A549 (cell line): ENCODE measurements at regions not wholly inside any gene's neighbourhood (a gene's known extent, or its start where the extent isn't known, plus 50 kb on each side); places are given as distances from the start of the nearest gene placed in this dataset.

ENCODE experiments used
- CBX2 ChIP-seq: fragments of 200-600 bp; sonication (generic); IDR thresholded peaks from 2 replicates; pipeline ENCODE4 v1.6.1; 2016; ENCODE audit warnings: low read depth, mild to moderate bottlenecking, borderline replicate concordance
- EP300 ChIP-seq, 2 experiments: fragments of >200 bp; sonication (Bioruptor Twin); formaldehyde crosslinking; IDR thresholded peaks; 2 replicates in 1 of 2; 3 replicates in 1 of 2; pipeline ENCODE4 v1.6.1; 2016 to 2017
- JUNB ChIP-seq: fragments of >200 bp; sonication (Bioruptor Twin); formaldehyde crosslinking; IDR thresholded peaks from 2 replicates; pipeline ENCODE4 v1.6.1; 2016
- KDM1A ChIP-seq: fragments of 200-600 bp; sonication (generic); IDR thresholded peaks from 2 replicates; pipeline ENCODE4 v1.6.1; 2016; ENCODE audit warnings: low read depth, mild to moderate bottlenecking
- MAFK ChIP-seq: fragments of 450-650 bp; IDR thresholded peaks from 2 replicates; pipeline ENCODE4 v1.6.1; 2014; ENCODE audit not compliant: partially characterized antibody
- MYC ChIP-seq: IDR thresholded peaks from 2 replicates; pipeline ENCODE4 v1.6.1; 2012; ENCODE audit warnings: mild to moderate bottlenecking, inconsistent platforms, low read length, improper control_type of control experiment, borderline replicate concordance
- PHF8 ChIP-seq: fragments of 200-600 bp; sonication (generic); IDR thresholded peaks from 2 replicates; pipeline ENCODE4 v1.6.1; 2016; ENCODE audit warnings: low read depth, mild to moderate bottlenecking, antibody characterized with exemption, moderate library complexity, borderline replicate concordance
- POLR2A ChIP-seq: IDR thresholded peaks from 2 replicates; pipeline ENCODE4 v1.6.1; 2012; ENCODE audit warnings: mild to moderate bottlenecking, low read length
- TP53 ChIP-seq: fragments of 250-450 bp; sonication (Bioruptor Pico); IDR thresholded peaks from 2 replicates; pipeline ENCODE4 v1.5.0; 2021; ENCODE audit warnings: mild to moderate bottlenecking, moderate library complexity
- ZNF302 ChIP-seq: fragments of 250-450 bp; sonication (Bioruptor Pico); IDR thresholded peaks from 2 replicates; pipeline ENCODE4 v1.9.0; 2021; ENCODE audit warnings: inconsistent platforms, mild to moderate bottlenecking, moderate library complexity
- TF ChIP-seq, protein P1 (sequence below): IDR thresholded peaks from 2 replicates; pipeline ENCODE4 v1.6.1; 2012
- TF ChIP-seq, protein P2 (sequence below): fragments of >200 bp; sonication (Bioruptor Twin); formaldehyde crosslinking; IDR thresholded peaks from 3 replicates; pipeline ENCODE4 v1.5.1; 2016

DNA sequence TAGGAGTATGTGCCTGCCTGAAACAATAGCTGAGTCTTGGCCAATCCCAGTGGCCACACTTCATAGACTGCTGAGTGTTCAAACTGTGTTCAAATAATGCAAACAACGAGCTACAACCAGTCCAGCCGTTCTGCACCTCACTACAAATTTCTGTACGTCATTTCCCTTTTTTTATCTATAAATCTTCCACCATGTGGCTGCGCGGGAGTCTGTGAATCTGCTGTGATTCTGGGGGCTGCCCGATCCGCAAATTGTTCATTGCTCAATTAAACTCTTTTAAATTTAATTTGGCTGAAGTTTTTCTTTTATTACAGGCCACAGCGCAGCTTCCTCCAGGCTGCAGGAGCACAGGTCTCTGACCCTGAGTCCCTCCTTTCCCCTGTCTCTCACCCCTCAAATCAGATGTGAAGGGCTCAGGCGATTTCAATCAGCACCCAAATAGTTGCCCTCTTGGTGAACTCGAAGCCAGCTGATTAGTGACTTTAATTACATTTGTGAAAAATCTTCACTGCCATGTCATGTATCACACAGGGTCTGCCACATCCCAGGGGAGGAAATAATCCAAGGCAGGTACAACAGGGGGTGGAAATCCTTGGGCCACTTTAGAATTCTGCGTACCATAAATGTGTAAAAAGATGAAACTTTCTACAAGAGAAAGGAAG, 145.6 kb downstream of the NDUFA10 start:
- TF ChIP-seq ZNF302: no peak
- TF ChIP-seq POLR2A: no peak
- TF ChIP-seq, protein P1, sequence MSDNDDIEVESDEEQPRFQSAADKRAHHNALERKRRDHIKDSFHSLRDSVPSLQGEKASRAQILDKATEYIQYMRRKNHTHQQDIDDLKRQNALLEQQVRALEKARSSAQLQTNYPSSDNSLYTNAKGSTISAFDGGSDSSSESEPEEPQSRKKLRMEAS: no peak
- TF ChIP-seq MAFK: no peak
- no peak for TF ChIP-seq KDM1A
- TF ChIP-seq, protein P2, sequence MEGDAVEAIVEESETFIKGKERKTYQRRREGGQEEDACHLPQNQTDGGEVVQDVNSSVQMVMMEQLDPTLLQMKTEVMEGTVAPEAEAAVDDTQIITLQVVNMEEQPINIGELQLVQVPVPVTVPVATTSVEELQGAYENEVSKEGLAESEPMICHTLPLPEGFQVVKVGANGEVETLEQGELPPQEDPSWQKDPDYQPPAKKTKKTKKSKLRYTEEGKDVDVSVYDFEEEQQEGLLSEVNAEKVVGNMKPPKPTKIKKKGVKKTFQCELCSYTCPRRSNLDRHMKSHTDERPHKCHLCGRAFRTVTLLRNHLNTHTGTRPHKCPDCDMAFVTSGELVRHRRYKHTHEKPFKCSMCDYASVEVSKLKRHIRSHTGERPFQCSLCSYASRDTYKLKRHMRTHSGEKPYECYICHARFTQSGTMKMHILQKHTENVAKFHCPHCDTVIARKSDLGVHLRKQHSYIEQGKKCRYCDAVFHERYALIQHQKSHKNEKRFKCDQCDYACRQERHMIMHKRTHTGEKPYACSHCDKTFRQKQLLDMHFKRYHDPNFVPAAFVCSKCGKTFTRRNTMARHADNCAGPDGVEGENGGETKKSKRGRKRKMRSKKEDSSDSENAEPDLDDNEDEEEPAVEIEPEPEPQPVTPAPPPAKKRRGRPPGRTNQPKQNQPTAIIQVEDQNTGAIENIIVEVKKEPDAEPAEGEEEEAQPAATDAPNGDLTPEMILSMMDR: no peak
- TF ChIP-seq CBX2: no peak
- TF ChIP-seq EP300 (IDR thresholded peaks at IDR 0.05): no peak
- TF ChIP-seq TP53: no peak
- TF ChIP-seq PHF8: no peak
- TF ChIP-seq MYC: no peak
- no peak for TF ChIP-seq JUNB
